ENCODE measurements at regions not wholly inside any gene's neighbourhood (a gene's known extent, or its start where the extent isn't known, plus 50 kb on each side); places are given as distances from the start of the nearest gene placed in this dataset.

GRCh38 chr2:18282026-18282425 is 278.4 kb downstream of the RDH14 start:
- no peaks in the 10 kb centered on the region for H3K36me3 ChIP-seq (ENCODE audit: low read length)
- no peak overlapping the region for H2AFZ ChIP-seq (ENCODE audit: low read depth, low read length, severe bottlenecking)
- TF ChIP-seq EZH2phosphoT487 (conservative IDR thresholded peaks at IDR 0.05; ENCODE audit: low read length) (no peak), CTCF (IDR thresholded peaks at IDR 0.05; ENCODE audit: insufficient read depth, low read length, poor library complexity, severe bottlenecking) (no peak)
- H3K79me2 ChIP-seq (ENCODE audit: insufficient read depth, low read length), result no peaks in the 10 kb centered on the region
- no peak overlapping the region for H3K9ac ChIP-seq (ENCODE audit: low read length)
- no peaks in the 10 kb centered on the region for H3F3A ChIP-seq (ENCODE audit: insufficient read depth)
- no peak overlapping the region for H3K27ac ChIP-seq (ENCODE audit: low read depth, low read length)
- H3K27me3 ChIP-seq (ENCODE audit: low read length), result no peaks in the 10 kb centered on the region
- H3K4me3 ChIP-seq (ENCODE audit: insufficient read depth, low read length, poor library complexity, severe bottlenecking), result no peak overlapping the region
- no peak overlapping the region for H3K4me2 ChIP-seq (ENCODE audit: low read depth, low read length, poor library complexity, severe bottlenecking)
- H3K9me3 ChIP-seq (ENCODE audit: insufficient read depth, low read length), result no peaks in the 10 kb centered on the region
- no peaks in the 10 kb centered on the region for H4K20me1 ChIP-seq (ENCODE audit: low read depth, low read length)
- H3K9me2 ChIP-seq (replicated peaks; ENCODE audit: insufficient read depth, low read length), result no peaks in the 10 kb centered on the region

GRCh38 chr2:18276583-18277075 is 283.8 kb downstream of the RDH14 start:
- H3K9me3 ChIP-seq (ENCODE audit: insufficient read depth, low read length), result no peaks in the 10 kb centered on the region
- no peaks in the 10 kb centered on the region for H4K20me1 ChIP-seq (ENCODE audit: low read depth, low read length)

GRCh38 chr2:18273205-18273604 is 287.2 kb downstream of the RDH14 start:
- Histone ChIP-seq H3K4me2 (ENCODE audit: low read depth, low read length, poor library complexity, severe bottlenecking) (no peak overlapping the region), H3K79me2 (ENCODE audit: insufficient read depth, low read length) (no peaks in the 10 kb centered on the region), H3K4me3 (ENCODE audit: insufficient read depth, low read length, poor library complexity, severe bottlenecking) (no peak overlapping the region), H3K9ac (ENCODE audit: low read length) (no peak overlapping the region), H3F3A (ENCODE audit: insufficient read depth) (no peaks in the 10 kb centered on the region), H4K20me1 (ENCODE audit: low read depth, low read length) (no peaks in the 10 kb centered on the region), H2AFZ (ENCODE audit: low read depth, low read length, severe bottlenecking) (no peak overlapping the region), H3K36me3 (ENCODE audit: low read length) (no peaks in the 10 kb centered on the region), H3K9me2 (replicated peaks; ENCODE audit: insufficient read depth, low read length) (no peaks in the 10 kb centered on the region), H3K27ac (ENCODE audit: low read depth, low read length) (no peak overlapping the region), H3K27me3 (ENCODE audit: low read length) (no peaks in the 10 kb centered on the region), H3K9me3 (ENCODE audit: insufficient read depth, low read length) (no peaks in the 10 kb centered on the region)
- no peak for TF ChIP-seq CTCF (IDR thresholded peaks at IDR 0.05; ENCODE audit: insufficient read depth, low read length, poor library complexity, severe bottlenecking)
- TF ChIP-seq EZH2phosphoT487 (conservative IDR thresholded peaks at IDR 0.05; ENCODE audit: low read length), result no peak

More at GRCh38 chr2:18276583-18277075, 283.8 kb downstream of the RDH14 start:
- Histone ChIP-seq H3K27me3 (ENCODE audit: low read length) (no peaks in the 10 kb centered on the region), H3K9me2 (replicated peaks; ENCODE audit: insufficient read depth, low read length) (no peaks in the 10 kb centered on the region), H2AFZ (ENCODE audit: low read depth, low read length, severe bottlenecking) (no peak overlapping the region), H3K4me2 (ENCODE audit: low read depth, low read length, poor library complexity, severe bottlenecking) (no peak overlapping the region), H3K36me3 (ENCODE audit: low read length) (no peaks in the 10 kb centered on the region), H3F3A (ENCODE audit: insufficient read depth) (no peaks in the 10 kb centered on the region), H3K9ac (ENCODE audit: low read length) (no peak overlapping the region), H3K4me3 (ENCODE audit: insufficient read depth, low read length, poor library complexity, severe bottlenecking) (no peak overlapping the region), H3K79me2 (ENCODE audit: insufficient read depth, low read length) (no peaks in the 10 kb centered on the region), H3K27ac (ENCODE audit: low read depth, low read length) (no peak overlapping the region)
- TF ChIP-seq EZH2phosphoT487 (conservative IDR thresholded peaks at IDR 0.05; ENCODE audit: low read length), result no peak
- no peak for TF ChIP-seq CTCF (IDR thresholded peaks at IDR 0.05; ENCODE audit: insufficient read depth, low read length, poor library complexity, severe bottlenecking)
